Kidney (tissue), 13 donors: ENCODE measurements at regions not wholly inside any gene's neighbourhood (a gene's known extent, or its start where the extent isn't known, plus 50 kb on each side); places are given as distances from the start of the nearest gene placed in this dataset.
"Not testable (repeated sequence)": the region's sequence is repeated elsewhere in the genome, so short reads cannot be mapped to it uniquely, and the experiment has no call there.

Experiments
- DNase-seq, 5 donors: peaks; one replicate each; pipeline ENCODE4 v3.0.0-alpha.2; 2013 to 2020
- FAIRE-seq: peaks from 2 replicates; lab custom pipeline; 2012; peaks lifted over from hg19 to GRCh38; lab: Jason Lieb, UNC
- H3K27ac ChIP-seq, 2 donors: one replicate each; pipeline ENCODE4 v1.7.0; 2013; ENCODE audit warnings: low read depth in 2 of 2, low read length in 2 of 2, inconsistent platforms in 1 of 2
- H3K27me3 ChIP-seq: one replicate; pipeline ENCODE4 v1.7.1; 2013; ENCODE audit warnings: low read length, inconsistent platforms; ENCODE audit not compliant: control insufficient read depth, insufficient read depth
- H3K36me3 ChIP-seq, 3 donors: one replicate each; pipeline versions ENCODE4 v1.7.0 to v1.7.1; 2013; ENCODE audit warnings: low read length in 3 of 3, control low read depth in 1 of 3, inconsistent platforms in 1 of 3; ENCODE audit not compliant: insufficient read depth in 3 of 3, control insufficient read depth in 2 of 3
- H3K4me1 ChIP-seq, 3 donors: one replicate each; pipeline versions ENCODE4 v1.7.0 to v1.7.1; 2013; ENCODE audit warnings: low read length in 3 of 3, inconsistent platforms in 1 of 3, low read depth in 1 of 3; ENCODE audit not compliant: control insufficient read depth in 2 of 3, insufficient read depth in 2 of 3
- H3K4me3 ChIP-seq, 3 donors: one replicate each; pipeline versions ENCODE4 v1.7.0 to v1.8.1; 2013; ENCODE audit warnings: low read length in 3 of 3, control low read depth in 1 of 3, inconsistent platforms in 1 of 3
- H3K9ac ChIP-seq, 3 donors: one replicate each; pipeline versions ENCODE4 v1.7.0 to v1.7.1; 2013; ENCODE audit warnings: low read length in 3 of 3, control low read depth in 1 of 3, inconsistent platforms in 1 of 3
- H3K9me3 ChIP-seq, 3 donors: one replicate each; pipeline versions ENCODE4 v1.7.0 to v1.7.1; 2013; ENCODE audit warnings: low read length in 3 of 3, control low read depth in 1 of 3, inconsistent platforms in 1 of 3; ENCODE audit not compliant: control insufficient read depth in 2 of 3, insufficient read depth in 1 of 3
- intact Hi-C: fragments of 100-400 bp; cut with DNase I; formaldehyde crosslinking; loops from one replicate; pipeline ENCODE4 v1.11.1; 2022
- TF ChIP-seq, protein P1 (sequence below): IDR thresholded peaks from 3 replicates; pipeline ENCODE4 v1.5.1; 2012; ENCODE audit warnings: mild to moderate bottlenecking, moderate library complexity, borderline replicate concordance; ENCODE audit not compliant: insufficient read depth; ENCODE audit errors: extremely low read depth
- donor health status: control.
- donor health status: control.
- donor health status: control.
- donor health status: control.
- donor health status: control.
- donor health status: DM: yes; HTN: yes; CAD: no.
- donor health status: Normal renal cell carcinoma (clear cell type).

DNA sequence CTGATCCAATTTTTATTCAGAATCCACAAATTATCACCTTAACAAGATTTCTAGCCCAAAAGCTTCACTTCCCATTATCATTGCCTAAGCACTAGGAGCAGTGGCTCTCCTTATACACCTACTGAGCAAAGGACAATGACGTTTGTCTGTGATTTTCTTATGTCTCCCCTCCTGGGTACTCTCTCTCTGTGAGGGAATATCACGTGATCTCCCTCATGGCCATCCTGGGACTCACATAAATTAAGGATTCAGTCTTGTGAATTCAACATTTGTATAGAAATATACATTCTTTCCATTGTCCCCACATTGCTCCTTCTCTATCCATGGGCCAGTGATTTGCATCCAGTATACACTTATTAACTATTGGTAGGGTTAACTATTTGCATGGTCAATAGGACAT is 476.5 kb downstream of the PLK2 start:
- intact Hi-C loops: no loop called here
- Histone ChIP-seq H3K36me3 (no peaks in the 10 kb centered on the region), H3K9me3 (no peaks in the 10 kb centered on the region), H3K9ac (no peak overlapping the region), H3K27ac (no peak overlapping the region), H3K4me3 (no peak overlapping the region), H3K27me3 (no peaks in the 10 kb centered on the region), H3K4me1 (no peaks in the 10 kb centered on the region)
- DNase-seq: no peak
- FAIRE-seq: no peak
- TF ChIP-seq, protein P1, sequence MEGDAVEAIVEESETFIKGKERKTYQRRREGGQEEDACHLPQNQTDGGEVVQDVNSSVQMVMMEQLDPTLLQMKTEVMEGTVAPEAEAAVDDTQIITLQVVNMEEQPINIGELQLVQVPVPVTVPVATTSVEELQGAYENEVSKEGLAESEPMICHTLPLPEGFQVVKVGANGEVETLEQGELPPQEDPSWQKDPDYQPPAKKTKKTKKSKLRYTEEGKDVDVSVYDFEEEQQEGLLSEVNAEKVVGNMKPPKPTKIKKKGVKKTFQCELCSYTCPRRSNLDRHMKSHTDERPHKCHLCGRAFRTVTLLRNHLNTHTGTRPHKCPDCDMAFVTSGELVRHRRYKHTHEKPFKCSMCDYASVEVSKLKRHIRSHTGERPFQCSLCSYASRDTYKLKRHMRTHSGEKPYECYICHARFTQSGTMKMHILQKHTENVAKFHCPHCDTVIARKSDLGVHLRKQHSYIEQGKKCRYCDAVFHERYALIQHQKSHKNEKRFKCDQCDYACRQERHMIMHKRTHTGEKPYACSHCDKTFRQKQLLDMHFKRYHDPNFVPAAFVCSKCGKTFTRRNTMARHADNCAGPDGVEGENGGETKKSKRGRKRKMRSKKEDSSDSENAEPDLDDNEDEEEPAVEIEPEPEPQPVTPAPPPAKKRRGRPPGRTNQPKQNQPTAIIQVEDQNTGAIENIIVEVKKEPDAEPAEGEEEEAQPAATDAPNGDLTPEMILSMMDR: no peak

DNA sequence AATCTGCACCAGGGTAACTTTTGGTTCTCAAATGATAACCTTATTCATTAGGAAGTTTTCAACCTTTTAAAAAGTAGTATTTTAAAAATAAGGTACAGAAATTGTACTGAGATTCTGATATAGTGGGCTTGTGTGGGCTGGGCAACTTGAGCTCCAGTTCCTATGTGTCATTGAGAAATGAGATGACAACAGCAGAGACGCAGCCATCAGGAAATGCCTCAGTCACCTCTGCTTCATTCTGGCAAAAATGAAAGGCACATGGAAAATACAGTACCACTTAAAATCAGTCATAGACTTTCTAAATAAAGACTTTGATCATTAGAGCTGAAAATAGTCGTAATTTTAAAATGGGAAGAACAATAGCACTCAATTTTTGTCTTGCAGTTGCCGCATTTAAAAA is 480.2 kb downstream of the PLK2 start:
- Histone ChIP-seq H3K27ac (no peak overlapping the region), H3K9ac (no peak overlapping the region), H3K27me3 (no peaks in the 10 kb centered on the region), H3K9me3 (no peaks in the 10 kb centered on the region), H3K36me3 (no peaks in the 10 kb centered on the region), H3K4me1 (no peaks in the 10 kb centered on the region), H3K4me3 (no peak overlapping the region)
- intact Hi-C loops: no loop called here
- FAIRE-seq (no peak), DNase-seq (no peak)
- TF ChIP-seq, protein P1: no peak

- Histone ChIP-seq H3K9me3 (no peaks in the 10 kb centered on the region), H3K27ac (no peak overlapping the region), H3K4me3 (no peak overlapping the region), H3K4me1 (no peaks in the 10 kb centered on the region), H3K27me3 (no peaks in the 10 kb centered on the region), H3K36me3 (no peaks in the 10 kb centered on the region), H3K9ac (no peak overlapping the region)
- FAIRE-seq (no peak), DNase-seq (no peak)
- intact Hi-C loops: no loop called here
- TF ChIP-seq, protein P1: no peak
These were observed 483.4 kb downstream of the PLK2 start for GRCh38 chr5:57976506-57976905.

GRCh38 chr5:57972099-57972498 is 487.8 kb downstream of the PLK2 start:
- FAIRE-seq, intact Hi-C loops, H3K4me3 ChIP-seq, DNase-seq, H3K27ac ChIP-seq, H3K9ac ChIP-seq, H3K4me1 ChIP-seq, H3K9me3 ChIP-seq, H3K36me3 ChIP-seq, H3K27me3 ChIP-seq: not testable (repeated sequence)
